ENCODE measurements at regions not wholly inside any gene's neighbourhood (a gene's known extent, or its start where the extent isn't known, plus 50 kb on each side); places are given as distances from the start of the nearest gene placed in this dataset.
A peak's percentile ranks its signal among the peaks of the same experiment; 100 is the strongest.

- Histone ChIP-seq H3K27me3 (ENCODE audit: control insufficient read depth, insufficient read depth, low read length) (no peaks in the 10 kb centered on the region), H3K36me3 (ENCODE audit: control insufficient read depth, insufficient read depth, low read length) (no peaks in the 10 kb centered on the region), H3K4me1 (ENCODE audit: control insufficient read depth, insufficient read depth, low read length) (no peaks in the 10 kb centered on the region), H3K4me3 (ENCODE audit: low read depth, low read length) (no peak overlapping the region), H3K27ac (ENCODE audit: low read depth, low read length) (no peak overlapping the region), H3K9me3 (ENCODE audit: control insufficient read depth, insufficient read depth, low read length) (no peaks in the 10 kb centered on the region)
- 45% methylated on average over 7 of the region's 11 CpGs for WGBS (ENCODE audit: insufficient coverage)
- peak in 2 of 6 donors; percentile 44 to 58 for DNase-seq (ENCODE audit: low read depth in 4 of 6, low spot score in 6 of 6)
Measured at GRCh38 chr14:82067221-82067875, 533.7 kb upstream of the SEL1L start.

GRCh38 chr14:82070040-82070439 lies 536.4 kb upstream of the SEL1L start:
- 91% methylated on average over 3 of the region's 3 CpGs for WGBS (ENCODE audit: insufficient coverage)
- no peaks in the 10 kb centered on the region for H3K36me3 ChIP-seq (ENCODE audit: control insufficient read depth, insufficient read depth, low read length)
- no peak overlapping the region for H3K4me3 ChIP-seq (ENCODE audit: low read depth, low read length)
- H3K27me3 ChIP-seq (ENCODE audit: control insufficient read depth, insufficient read depth, low read length), result no peaks in the 10 kb centered on the region
- H3K4me1 ChIP-seq (ENCODE audit: control insufficient read depth, insufficient read depth, low read length), result no peaks in the 10 kb centered on the region
- H3K27ac ChIP-seq (ENCODE audit: low read depth, low read length), result no peak overlapping the region
- no peak for DNase-seq (ENCODE audit: low read depth in 4 of 6, low spot score in 6 of 6)
- H3K9me3 ChIP-seq (ENCODE audit: control insufficient read depth, insufficient read depth, low read length), result no peaks in the 10 kb centered on the region

GRCh38 chr14:82070753-82071152 lies 537.1 kb upstream of the SEL1L start:
- H3K36me3 ChIP-seq (ENCODE audit: control insufficient read depth, insufficient read depth, low read length), result no peaks in the 10 kb centered on the region
- WGBS (ENCODE audit: insufficient coverage), result 88% methylated on average over 1 of the region's 3 CpGs
- no peak for DNase-seq (ENCODE audit: low read depth in 4 of 6, low spot score in 6 of 6)
- no peak overlapping the region for H3K27ac ChIP-seq (ENCODE audit: low read depth, low read length)
- H3K9me3 ChIP-seq (ENCODE audit: control insufficient read depth, insufficient read depth, low read length), result no peaks in the 10 kb centered on the region
- no peak overlapping the region for H3K4me3 ChIP-seq (ENCODE audit: low read depth, low read length)
- no peaks in the 10 kb centered on the region for H3K27me3 ChIP-seq (ENCODE audit: control insufficient read depth, insufficient read depth, low read length)
- no peaks in the 10 kb centered on the region for H3K4me1 ChIP-seq (ENCODE audit: control insufficient read depth, insufficient read depth, low read length)

- no peak for DNase-seq (ENCODE audit: low read depth in 4 of 6, low spot score in 6 of 6)
- Histone ChIP-seq H3K9me3 (ENCODE audit: control insufficient read depth, insufficient read depth, low read length) (no peaks in the 10 kb centered on the region), H3K27ac (ENCODE audit: low read depth, low read length) (no peak overlapping the region), H3K36me3 (ENCODE audit: control insufficient read depth, insufficient read depth, low read length) (no peaks in the 10 kb centered on the region), H3K4me1 (ENCODE audit: control insufficient read depth, insufficient read depth, low read length) (no peaks in the 10 kb centered on the region), H3K27me3 (ENCODE audit: control insufficient read depth, insufficient read depth, low read length) (peaks cover 2% of the 10 kb centered on the region), H3K4me3 (ENCODE audit: low read depth, low read length) (no peak overlapping the region)
- WGBS (ENCODE audit: insufficient coverage), result no CpG with 5 or more reads among the region's 2 CpGs
Measured at GRCh38 chr14:82073547-82073946, 539.9 kb upstream of the SEL1L start.

GRCh38 chr14:82075566-82075965 lies 541.9 kb upstream of the SEL1L start:
- 36% methylated on average over 3 of the region's 3 CpGs for WGBS (ENCODE audit: insufficient coverage)
- Histone ChIP-seq H3K4me3 (ENCODE audit: low read depth, low read length) (no peak overlapping the region), H3K27me3 (ENCODE audit: control insufficient read depth, insufficient read depth, low read length) (peaks cover 2% of the 10 kb centered on the region), H3K4me1 (ENCODE audit: control insufficient read depth, insufficient read depth, low read length) (no peaks in the 10 kb centered on the region), H3K27ac (ENCODE audit: low read depth, low read length) (no peak overlapping the region), H3K9me3 (ENCODE audit: control insufficient read depth, insufficient read depth, low read length) (no peaks in the 10 kb centered on the region), H3K36me3 (ENCODE audit: control insufficient read depth, insufficient read depth, low read length) (no peaks in the 10 kb centered on the region)
- peak in 3 of 6 donors; percentile 22 to 66 (median 28) for DNase-seq (ENCODE audit: low read depth in 4 of 6, low spot score in 6 of 6)

GRCh38 chr14:82079553-82079952 lies 545.9 kb upstream of the SEL1L start:
- no peaks in the 10 kb centered on the region for H3K9me3 ChIP-seq (ENCODE audit: control insufficient read depth, insufficient read depth, low read length)
- DNase-seq (ENCODE audit: low read depth in 4 of 6, low spot score in 6 of 6), result no peak
- no peaks in the 10 kb centered on the region for H3K4me1 ChIP-seq (ENCODE audit: control insufficient read depth, insufficient read depth, low read length)
- H3K4me3 ChIP-seq (ENCODE audit: low read depth, low read length), result no peak overlapping the region
- no peaks in the 10 kb centered on the region for H3K36me3 ChIP-seq (ENCODE audit: control insufficient read depth, insufficient read depth, low read length)
- WGBS (ENCODE audit: insufficient coverage), result 100% methylated on average over 1 of the region's 3 CpGs
- no peak overlapping the region for H3K27ac ChIP-seq (ENCODE audit: low read depth, low read length)
- peaks cover 2% of the 10 kb centered on the region for H3K27me3 ChIP-seq (ENCODE audit: control insufficient read depth, insufficient read depth, low read length)

- Histone ChIP-seq H3K9me3 (ENCODE audit: control insufficient read depth, insufficient read depth, low read length) (no peaks in the 10 kb centered on the region), H3K36me3 (ENCODE audit: control insufficient read depth, insufficient read depth, low read length) (no peaks in the 10 kb centered on the region), H3K4me1 (ENCODE audit: control insufficient read depth, insufficient read depth, low read length) (no peaks in the 10 kb centered on the region), H3K27ac (ENCODE audit: low read depth, low read length) (no peak overlapping the region), H3K27me3 (ENCODE audit: control insufficient read depth, insufficient read depth, low read length) (peaks cover 2% of the 10 kb centered on the region), H3K4me3 (ENCODE audit: low read depth, low read length) (no peak overlapping the region)
- 0% methylated on average over 1 of the region's 4 CpGs for WGBS (ENCODE audit: insufficient coverage)
- peak in 2 of 6 donors; percentile 28 to 73 for DNase-seq (ENCODE audit: low read depth in 4 of 6, low spot score in 6 of 6)
Measured at GRCh38 chr14:82080370-82080769, 546.7 kb upstream of the SEL1L start.

- Histone ChIP-seq H3K27ac (ENCODE audit: low read depth, low read length) (no peak overlapping the region), H3K9me3 (ENCODE audit: control insufficient read depth, insufficient read depth, low read length) (no peaks in the 10 kb centered on the region), H3K36me3 (ENCODE audit: control insufficient read depth, insufficient read depth, low read length) (no peaks in the 10 kb centered on the region), H3K4me3 (ENCODE audit: low read depth, low read length) (no peak overlapping the region), H3K27me3 (ENCODE audit: control insufficient read depth, insufficient read depth, low read length) (no peaks in the 10 kb centered on the region), H3K4me1 (ENCODE audit: control insufficient read depth, insufficient read depth, low read length) (no peaks in the 10 kb centered on the region)
- no CpG with 5 or more reads among the region's 3 CpGs for WGBS (ENCODE audit: insufficient coverage)
- no peak for DNase-seq (ENCODE audit: low read depth in 4 of 6, low spot score in 6 of 6)
Measured at GRCh38 chr14:82084813-82085212, 551.2 kb upstream of the SEL1L start.

- Histone ChIP-seq H3K9me3 (ENCODE audit: control insufficient read depth, insufficient read depth, low read length) (no peaks in the 10 kb centered on the region), H3K4me1 (ENCODE audit: control insufficient read depth, insufficient read depth, low read length) (no peaks in the 10 kb centered on the region), H3K27ac (ENCODE audit: low read depth, low read length) (no peak overlapping the region), H3K36me3 (ENCODE audit: control insufficient read depth, insufficient read depth, low read length) (no peaks in the 10 kb centered on the region), H3K4me3 (ENCODE audit: low read depth, low read length) (no peak overlapping the region), H3K27me3 (ENCODE audit: control insufficient read depth, insufficient read depth, low read length) (no peaks in the 10 kb centered on the region)
- WGBS (ENCODE audit: insufficient coverage), result 75% methylated on average over 2 of the region's 2 CpGs
- no peak for DNase-seq (ENCODE audit: low read depth in 4 of 6, low spot score in 6 of 6)
Measured at GRCh38 chr14:82091097-82091496, 557.4 kb upstream of the SEL1L start.

GRCh38 chr14:82094829-82095345 lies 561.2 kb upstream of the SEL1L start:
- no peaks in the 10 kb centered on the region for H3K27me3 ChIP-seq (ENCODE audit: control insufficient read depth, insufficient read depth, low read length)
- H3K4me1 ChIP-seq (ENCODE audit: control insufficient read depth, insufficient read depth, low read length), result no peaks in the 10 kb centered on the region
- no peak overlapping the region for H3K4me3 ChIP-seq (ENCODE audit: low read depth, low read length)
- H3K9me3 ChIP-seq (ENCODE audit: control insufficient read depth, insufficient read depth, low read length), result no peaks in the 10 kb centered on the region
- peak in 2 of 6 donors; percentile 33 to 80 for DNase-seq (ENCODE audit: low read depth in 4 of 6, low spot score in 6 of 6)
- WGBS (ENCODE audit: insufficient coverage), result 57% methylated on average over 1 of the region's 5 CpGs
- no peak overlapping the region for H3K27ac ChIP-seq (ENCODE audit: low read depth, low read length)
- no peaks in the 10 kb centered on the region for H3K36me3 ChIP-seq (ENCODE audit: control insufficient read depth, insufficient read depth, low read length)
